GM12865 (cell line): ENCODE measurements at regions not wholly inside any gene's neighbourhood (a gene's known extent, or its start where the extent isn't known, plus 50 kb on each side); places are given as distances from the start of the nearest gene placed in this dataset.

Experiments
- DNase-seq: peaks from one replicate; pipeline ENCODE4 v3.0.0; 2010; ENCODE audit warnings: low read depth
- H3K4me3 ChIP-seq: 2 replicates; pipeline ENCODE4 v1.5.1; 2011; ENCODE audit warnings: mild to moderate bottlenecking, low read depth, low read length, control low read depth
- CTCF ChIP-seq: IDR thresholded peaks from 2 replicates; pipeline ENCODE4 v1.5.1; 2011; ENCODE audit warnings: low read length, control low read depth, low read depth, inconsistent platforms; ENCODE audit not compliant: insufficient read depth; ENCODE audit errors: missing control alignments

- H3K4me3 ChIP-seq: no peak overlapping the region
- no peak for TF ChIP-seq CTCF
- DNase-seq: no peak
Observed at GRCh38 chr2:54065411-54065810, 50.0 kb upstream of the ACYP2 start.

- no peak for TF ChIP-seq CTCF
- no peak overlapping the region for H3K4me3 ChIP-seq
- no peak for DNase-seq
Observed at GRCh38 chr2:54063967-54064535, 51.4 kb upstream of the ACYP2 start.

- no peak for TF ChIP-seq CTCF
- DNase-seq: no peak
- no peak overlapping the region for H3K4me3 ChIP-seq
Observed at GRCh38 chr2:54062401-54062800, 53.0 kb upstream of the ACYP2 start.

- H3K4me3 ChIP-seq: no peak overlapping the region
- no peak for DNase-seq
- TF ChIP-seq CTCF: no peak
Observed at GRCh38 chr2:54061272-54061671, 54.1 kb upstream of the ACYP2 start.

GRCh38 chr2:54059986-54060385, 55.4 kb upstream of the ACYP2 start:
- no peak for DNase-seq
- no peak overlapping the region for H3K4me3 ChIP-seq
- TF ChIP-seq CTCF: no peak

- DNase-seq: no peak
- no peak for TF ChIP-seq CTCF
- no peak overlapping the region for H3K4me3 ChIP-seq
Observed at GRCh38 chr2:54059504-54059903, 55.9 kb upstream of the ACYP2 start.

- no peak for TF ChIP-seq CTCF
- no peak for DNase-seq
- no peak overlapping the region for H3K4me3 ChIP-seq
Observed at GRCh38 chr2:54058449-54058848, 57.0 kb upstream of the ACYP2 start.
